Stomach (tissue), 8 donors: ENCODE measurements at regions not wholly inside any gene's neighbourhood (a gene's known extent, or its start where the extent isn't known, plus 50 kb on each side); places are given as distances from the start of the nearest gene placed in this dataset.

Source experiments
- DNase-seq, 2 donors: peaks; one replicate each; pipeline versions ENCODE4 v3.0.0 to v3.0.0-alpha.2; 2013 to 2019
- H3K27ac ChIP-seq, 5 donors: fragments of 200-600 bp in 4 of 5; sonication (generic) in 4 of 5; one replicate each; pipeline ENCODE4 v1.5.1; 2013 to 2019; ENCODE audit warnings: mild to moderate bottlenecking in 1 of 5, moderate library complexity in 1 of 5
- H3K27me3 ChIP-seq, 3 donors: fragments of 200-600 bp; sonication (generic); one replicate each; pipeline ENCODE4 v1.5.1; 2017 to 2019; ENCODE audit warnings: mixed run types in 1 of 3
- H3K36me3 ChIP-seq, 4 donors: fragments of 200-600 bp; sonication (generic); 1 replicate in 3 of 4; 2 replicates in 1 of 4; pipeline ENCODE4 v1.5.1; 2016 to 2019
- H3K4me1 ChIP-seq, 4 donors: fragments of 200-600 bp; sonication (generic); one replicate each; pipeline ENCODE4 v1.5.1; 2016 to 2019
- H3K4me3 ChIP-seq, 4 donors: fragments of 200-600 bp; sonication (generic) in 3 of 4; one replicate each; pipeline ENCODE4 v1.5.1; 2016 to 2019; ENCODE audit warnings: mild to moderate bottlenecking in 1 of 4
- H3K9me3 ChIP-seq, 4 donors: fragments of 200-600 bp; sonication (generic); one replicate each; pipeline ENCODE4 v1.5.1; 2016 to 2019
- EP300 ChIP-seq: sonication (generic); formaldehyde crosslinking; IDR thresholded peaks from one replicate; pipeline ENCODE4 v1.6.1; 2017; ENCODE audit warnings: antibody characterized with exemption
- POLR2A ChIP-seq, 4 donors: fragments of 450-650 bp; IDR thresholded peaks; one replicate each; pipeline ENCODE4 v1.6.1; 2016; ENCODE audit warnings: antibody characterized with exemption in 4 of 4, control low read depth in 2 of 4, mild to moderate bottlenecking in 1 of 4, moderate library complexity in 1 of 4
- POLR2AphosphoS5 ChIP-seq, 3 donors: sonication (generic); formaldehyde crosslinking; IDR thresholded peaks; one replicate each; pipeline ENCODE4 v1.6.1; 2016; ENCODE audit warnings: antibody characterized with exemption in 3 of 3
- WGBS, 5 donors: extraction: QIAGEN DNeasy Blood & Tissue Kit in 3 of 5; methylation state at CpG; one replicate each; pipeline versions ENCODE4 v1.1.5 to v1.1.7; 2013 to 2018; 5-methylcytosine and 5-hydroxymethylcytosine counted together
- intact Hi-C: fragments of 100-400 bp; cut with DNase I; formaldehyde crosslinking; loops from one replicate; pipeline ENCODE4 v1.15.1; 2023; ENCODE audit warnings: low total_unique reads
- TF ChIP-seq, protein P1 (sequence below), 7 experiments: fragments of 450-650 bp in 4 of 7; fragments of 200-600 bp in 3 of 7; sonication (generic) in 3 of 7; IDR thresholded peaks; one replicate each; pipeline ENCODE4 v1.5.1; 2016 to 2019; ENCODE audit warnings: antibody characterized with exemption in 7 of 7, control low read depth in 2 of 7, mild to moderate bottlenecking in 1 of 7
- donor health status: healthy with polysubstance abuse.
- donor health status: Bipolar disorder and iron deficiency.
- donor health status: healthy.

DNA sequence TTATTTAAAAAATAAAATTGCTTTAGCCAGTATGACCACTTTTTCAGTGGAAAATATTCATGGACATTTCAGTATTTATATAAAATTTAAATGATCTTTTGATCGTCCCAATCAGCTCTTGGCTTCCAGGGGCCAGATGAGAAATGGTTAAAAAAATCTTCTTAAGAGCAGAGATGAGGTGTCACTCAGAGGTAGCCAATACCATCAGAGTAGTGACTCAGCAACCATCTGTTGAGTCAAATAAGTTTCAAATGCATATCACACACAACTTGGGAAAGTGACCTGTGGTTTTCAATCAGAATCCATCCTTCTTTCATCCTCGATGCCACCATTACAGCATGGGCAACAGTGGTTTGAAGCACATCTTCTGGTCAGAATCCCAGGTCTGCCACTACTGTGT lies 958.8 kb upstream of the NR2F2 start:
- WGBS, 5 donors = 82 to 93% (median 85%) methylated on average over 2 of the region's 2 CpGs

GRCh38 chr15:95375281-95375680 lies 955.2 kb upstream of the NR2F2 start:
- intact Hi-C loops = no loop called here
- Histone ChIP-seq H3K9me3 (no peaks in the 10 kb centered on the region), H3K4me1 (no peaks in the 10 kb centered on the region), H3K4me3 (no peak overlapping the region), H3K36me3 (no peaks in the 10 kb centered on the region), H3K27me3 (no peaks in the 10 kb centered on the region), H3K27ac (no peak overlapping the region)
- TF ChIP-seq POLR2AphosphoS5 (IDR thresholded peaks at IDR 0.05) (no peak), POLR2A (IDR thresholded peaks at IDR 0.05) (no peak), EP300 (no peak)
- TF ChIP-seq, protein P1, sequence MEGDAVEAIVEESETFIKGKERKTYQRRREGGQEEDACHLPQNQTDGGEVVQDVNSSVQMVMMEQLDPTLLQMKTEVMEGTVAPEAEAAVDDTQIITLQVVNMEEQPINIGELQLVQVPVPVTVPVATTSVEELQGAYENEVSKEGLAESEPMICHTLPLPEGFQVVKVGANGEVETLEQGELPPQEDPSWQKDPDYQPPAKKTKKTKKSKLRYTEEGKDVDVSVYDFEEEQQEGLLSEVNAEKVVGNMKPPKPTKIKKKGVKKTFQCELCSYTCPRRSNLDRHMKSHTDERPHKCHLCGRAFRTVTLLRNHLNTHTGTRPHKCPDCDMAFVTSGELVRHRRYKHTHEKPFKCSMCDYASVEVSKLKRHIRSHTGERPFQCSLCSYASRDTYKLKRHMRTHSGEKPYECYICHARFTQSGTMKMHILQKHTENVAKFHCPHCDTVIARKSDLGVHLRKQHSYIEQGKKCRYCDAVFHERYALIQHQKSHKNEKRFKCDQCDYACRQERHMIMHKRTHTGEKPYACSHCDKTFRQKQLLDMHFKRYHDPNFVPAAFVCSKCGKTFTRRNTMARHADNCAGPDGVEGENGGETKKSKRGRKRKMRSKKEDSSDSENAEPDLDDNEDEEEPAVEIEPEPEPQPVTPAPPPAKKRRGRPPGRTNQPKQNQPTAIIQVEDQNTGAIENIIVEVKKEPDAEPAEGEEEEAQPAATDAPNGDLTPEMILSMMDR (IDR thresholded peaks at IDR 0.05) = no peak
- DNase-seq = peak in 1 of 2 donors; percentile 26
- 71 to 86% (median 75%) methylated on average over 3 of the region's 3 CpGs for WGBS, 5 donors

More for the DNA sequence above, 958.8 kb upstream of the NR2F2 start:
- TF ChIP-seq POLR2AphosphoS5 (IDR thresholded peaks at IDR 0.05) = no peak
- TF ChIP-seq POLR2A (IDR thresholded peaks at IDR 0.05) = no peak
- no peak for TF ChIP-seq EP300
- TF ChIP-seq, protein P1 (IDR thresholded peaks at IDR 0.05) = no peak
- Histone ChIP-seq H3K9me3 (no peaks in the 10 kb centered on the region), H3K27ac (no peak overlapping the region), H3K36me3 (no peaks in the 10 kb centered on the region), H3K4me1 (no peaks in the 10 kb centered on the region), H3K4me3 (no peak overlapping the region), H3K27me3 (no peaks in the 10 kb centered on the region)
- DNase-seq = no peak
- intact Hi-C loops = no loop called here

DNA sequence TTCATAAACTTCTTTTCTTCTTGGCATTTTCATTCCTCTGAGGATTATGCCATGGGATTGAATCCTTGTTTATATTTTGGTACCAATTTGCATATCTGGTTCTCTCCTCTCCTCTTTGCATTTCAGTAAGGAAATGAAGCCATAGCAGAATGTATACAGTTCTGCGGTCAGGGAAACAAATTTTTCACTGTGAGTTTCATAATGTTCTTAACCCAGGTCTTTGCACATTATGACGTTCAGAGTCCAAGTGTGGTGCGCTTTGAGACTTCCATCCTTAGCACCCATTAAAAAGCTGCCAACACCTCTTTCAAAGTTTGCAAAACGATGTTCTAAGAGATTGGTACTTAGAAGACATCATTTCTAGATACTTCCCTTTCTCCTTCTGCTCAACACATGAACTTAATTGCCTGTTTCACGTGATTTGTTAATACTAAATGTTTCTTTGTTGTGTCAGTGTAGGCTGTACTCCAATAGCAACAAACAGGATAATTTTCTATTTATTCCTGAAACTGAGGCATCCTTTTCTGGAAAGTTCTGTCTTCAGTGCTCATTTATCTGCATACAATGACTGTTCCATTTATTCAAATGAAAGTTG lies 953.1 kb upstream of the NR2F2 start:
- Histone ChIP-seq H3K9me3 (no peaks in the 10 kb centered on the region), H3K27me3 (no peaks in the 10 kb centered on the region), H3K4me1 (no peaks in the 10 kb centered on the region), H3K27ac (no peak overlapping the region), H3K4me3 (no peak overlapping the region), H3K36me3 (no peaks in the 10 kb centered on the region)
- TF ChIP-seq, protein P1 (IDR thresholded peaks at IDR 0.05) = no peak
- TF ChIP-seq POLR2A (IDR thresholded peaks at IDR 0.05) = no peak
- no peak for TF ChIP-seq EP300
- DNase-seq = no peak
- 75 to 81% (median 78%) methylated on average over 5 of the region's 5 CpGs for WGBS, 5 donors
- intact Hi-C loops = no loop called here

DNA sequence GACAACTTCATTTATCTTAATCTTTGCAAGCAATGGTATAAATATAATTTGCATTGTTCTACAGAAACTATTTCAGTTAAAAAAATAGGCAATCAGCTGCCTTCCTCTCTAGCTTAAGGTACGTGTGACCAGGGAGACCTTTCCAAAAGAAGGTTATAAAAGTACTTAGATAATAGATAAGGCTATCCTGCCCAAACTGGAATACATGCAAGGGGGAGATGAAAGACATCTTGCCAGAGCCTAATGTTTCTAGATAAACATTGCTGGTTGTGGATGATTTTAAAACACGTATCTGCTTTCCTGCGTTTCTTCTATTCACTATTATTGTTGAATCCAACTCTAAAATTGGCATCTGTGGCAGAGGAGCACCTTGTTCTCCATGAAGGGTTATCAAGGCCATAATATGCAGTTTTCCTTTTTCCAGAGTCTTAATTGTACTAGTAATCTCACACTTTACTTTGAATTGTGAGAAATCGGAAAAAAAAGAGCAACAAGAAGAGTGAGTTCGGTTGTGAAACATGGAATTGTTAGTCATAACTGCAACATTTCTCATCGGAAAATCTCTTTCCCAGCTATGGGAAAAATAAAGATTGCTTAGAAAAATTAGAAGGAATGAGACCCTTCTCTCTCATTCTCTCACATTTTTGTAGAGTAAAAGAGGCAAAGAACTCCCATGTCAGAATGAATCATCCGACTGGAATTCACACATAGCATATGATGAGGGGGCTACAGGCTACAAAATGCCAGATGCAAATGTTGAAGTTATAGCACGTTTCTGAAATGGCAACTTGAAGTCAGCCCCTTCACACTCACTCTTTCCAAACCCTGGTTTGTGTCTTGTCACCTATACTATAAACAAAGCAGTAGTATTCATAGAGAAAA lies 936.1 kb upstream of the NR2F2 start:
- peak in 1 of 2 donors; percentile 71 for DNase-seq
- Histone ChIP-seq H3K27me3 (no peaks in the 10 kb centered on the region), H3K4me1 (no peaks in the 10 kb centered on the region), H3K9me3 (peaks cover 0 to 7% (median 0%) of the 10 kb centered on the region in 4 donors), H3K4me3 (no peak overlapping the region), H3K36me3 (no peaks in the 10 kb centered on the region), H3K27ac (peak overlapping the region in 1 of 5 donors; percentile 19)
- intact Hi-C loops = no loop called here
- TF ChIP-seq POLR2A (IDR thresholded peaks at IDR 0.05) (no peak), POLR2AphosphoS5 (IDR thresholded peaks at IDR 0.05) (no peak), EP300 (no peak)
- TF ChIP-seq, protein P1 (IDR thresholded peaks at IDR 0.05) = no peak
- WGBS, 5 donors = 49 to 61% (median 56%) methylated on average over 8 of the region's 8 CpGs
